ENCODE measurements at regions not wholly inside any gene's neighbourhood (a gene's known extent, or its start where the extent isn't known, plus 50 kb on each side); places are given as distances from the start of the nearest gene placed in this dataset.

DNA sequence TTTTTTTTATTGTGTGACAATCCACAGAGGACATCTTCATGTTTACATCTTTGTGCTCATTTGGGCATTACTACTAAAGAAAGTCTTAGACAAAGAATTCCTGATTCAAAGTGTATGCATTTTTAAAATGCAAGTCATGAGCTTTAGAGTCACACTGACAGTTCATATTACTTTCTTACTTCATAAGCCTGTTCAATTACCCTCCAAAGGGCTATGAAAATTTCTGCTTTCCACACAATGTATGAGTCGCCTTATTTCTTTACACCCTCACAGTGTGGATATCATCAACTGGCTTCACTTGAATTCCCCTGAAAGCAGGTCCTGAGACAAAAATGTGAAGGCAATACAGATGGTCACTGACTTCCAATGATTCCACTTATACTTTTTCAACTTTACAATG lies 280.4 kb upstream of the PTGER4 start:
- Histone ChIP-seq H3K27me3 (no peaks in the 10 kb centered on the region), H3K4me3 (no peak overlapping the region), H3K4me1 (no peaks in the 10 kb centered on the region), H3K36me3 (no peaks in the 10 kb centered on the region), H3K9me3 (no peaks in the 10 kb centered on the region), H3K27ac (no peak overlapping the region)
- in situ Hi-C loops (cut with MboI; ENCODE audit: low pct_ligation_motif_present in 1 of 4, low pct_unique_long_range_greater_than_20kb in 1 of 4, low sequenced_read_pairs in 3 of 4), result loop anchor here in 1 of 4 donors (25.0 kb wide), 1 partner anchor 288 kb away; the partner anchor contains the start of gene PTGER4
- intact Hi-C loops (cut with DNase I; ENCODE audit: low total_unique reads), result no loop called here
- WGBS, 2 donors (ENCODE audit: low coverage in 1 of 2), result 78 to 88% methylated on average over 1 of the region's 1 CpG
- no peak for DNase-seq
- TF ChIP-seq, protein P1, sequence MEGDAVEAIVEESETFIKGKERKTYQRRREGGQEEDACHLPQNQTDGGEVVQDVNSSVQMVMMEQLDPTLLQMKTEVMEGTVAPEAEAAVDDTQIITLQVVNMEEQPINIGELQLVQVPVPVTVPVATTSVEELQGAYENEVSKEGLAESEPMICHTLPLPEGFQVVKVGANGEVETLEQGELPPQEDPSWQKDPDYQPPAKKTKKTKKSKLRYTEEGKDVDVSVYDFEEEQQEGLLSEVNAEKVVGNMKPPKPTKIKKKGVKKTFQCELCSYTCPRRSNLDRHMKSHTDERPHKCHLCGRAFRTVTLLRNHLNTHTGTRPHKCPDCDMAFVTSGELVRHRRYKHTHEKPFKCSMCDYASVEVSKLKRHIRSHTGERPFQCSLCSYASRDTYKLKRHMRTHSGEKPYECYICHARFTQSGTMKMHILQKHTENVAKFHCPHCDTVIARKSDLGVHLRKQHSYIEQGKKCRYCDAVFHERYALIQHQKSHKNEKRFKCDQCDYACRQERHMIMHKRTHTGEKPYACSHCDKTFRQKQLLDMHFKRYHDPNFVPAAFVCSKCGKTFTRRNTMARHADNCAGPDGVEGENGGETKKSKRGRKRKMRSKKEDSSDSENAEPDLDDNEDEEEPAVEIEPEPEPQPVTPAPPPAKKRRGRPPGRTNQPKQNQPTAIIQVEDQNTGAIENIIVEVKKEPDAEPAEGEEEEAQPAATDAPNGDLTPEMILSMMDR (IDR thresholded peaks at IDR 0.05), result no peak
- TF ChIP-seq POLR2AphosphoS5 (IDR thresholded peaks at IDR 0.05) (no peak), EP300 (IDR thresholded peaks at IDR 0.05; ENCODE audit: low read depth) (no peak), POLR2A (IDR thresholded peaks at IDR 0.05) (no peak)

DNA sequence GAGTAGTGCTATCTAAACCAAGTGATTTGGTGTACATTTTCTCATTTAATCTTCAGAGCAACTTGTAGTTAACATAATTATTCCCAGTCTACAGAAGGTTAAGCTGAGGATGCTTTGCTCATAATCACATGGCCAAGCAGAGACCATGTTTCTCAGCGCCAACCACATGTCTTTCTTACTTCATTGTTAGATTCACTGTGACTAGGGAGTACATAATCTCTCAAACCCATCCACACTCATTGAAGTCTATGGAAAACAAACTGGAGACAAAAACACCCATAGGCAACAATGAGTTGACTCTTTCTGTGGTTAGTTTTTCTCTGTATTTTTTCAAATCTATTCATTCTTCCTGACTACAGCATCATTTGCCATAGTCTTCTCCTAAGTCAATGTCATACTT lies 281.7 kb upstream of the PTGER4 start:
- H3K36me3 ChIP-seq, result no peaks in the 10 kb centered on the region
- H3K4me1 ChIP-seq, result no peaks in the 10 kb centered on the region
- H3K9me3 ChIP-seq, result no peaks in the 10 kb centered on the region
- no peaks in the 10 kb centered on the region for H3K27me3 ChIP-seq
- intact Hi-C loops (cut with DNase I; ENCODE audit: low total_unique reads) (no loop called here), in situ Hi-C loops (cut with MboI; ENCODE audit: low pct_ligation_motif_present in 1 of 4, low pct_unique_long_range_greater_than_20kb in 1 of 4, low sequenced_read_pairs in 3 of 4) (loop anchor here in 1 of 4 donors (25.0 kb wide), 1 partner anchor 289 kb away; the partner anchor contains the start of gene PTGER4)
- WGBS, 2 donors (ENCODE audit: low coverage in 1 of 2), result 86 to 92% methylated on average over 1 of the region's 1 CpG
- DNase-seq, result no peak
- TF ChIP-seq, protein P1 (IDR thresholded peaks at IDR 0.05), result no peak
- TF ChIP-seq EP300 (IDR thresholded peaks at IDR 0.05; ENCODE audit: low read depth), result no peak
- TF ChIP-seq POLR2A (IDR thresholded peaks at IDR 0.05), result no peak
- TF ChIP-seq POLR2AphosphoS5 (IDR thresholded peaks at IDR 0.05), result no peak
- H3K27ac ChIP-seq, result no peak overlapping the region
- no peak overlapping the region for H3K4me3 ChIP-seq

DNA sequence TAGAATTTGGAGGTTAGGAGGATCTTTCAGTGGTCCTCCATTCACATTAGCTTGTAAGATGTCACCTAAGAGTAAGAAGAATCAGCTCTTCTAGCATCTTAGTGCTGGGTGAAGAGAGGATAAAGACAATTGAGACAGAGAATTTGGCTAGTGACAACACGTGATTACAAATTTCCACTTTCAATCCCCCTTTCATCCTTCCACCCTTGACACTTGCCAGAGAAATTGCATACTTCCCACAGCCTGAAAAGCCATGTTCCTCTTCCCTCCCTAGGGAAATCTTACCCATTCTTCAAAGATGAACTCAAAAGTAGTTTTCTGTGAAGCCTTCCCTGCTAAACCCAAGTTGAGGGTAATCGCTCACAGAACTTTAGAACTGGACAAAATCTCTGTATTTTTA lies 282.6 kb upstream of the PTGER4 start:
- Histone ChIP-seq H3K4me3 (no peak overlapping the region), H3K36me3 (no peaks in the 10 kb centered on the region), H3K27ac (no peak overlapping the region), H3K27me3 (no peaks in the 10 kb centered on the region), H3K4me1 (peaks cover 0 to under 1% (median 0%) of the 10 kb centered on the region in 4 donors), H3K9me3 (no peaks in the 10 kb centered on the region)
- 65 to 100% methylated on average over 2 of the region's 2 CpGs for WGBS, 2 donors (ENCODE audit: low coverage in 1 of 2)
- TF ChIP-seq POLR2A (IDR thresholded peaks at IDR 0.05) (no peak), POLR2AphosphoS5 (IDR thresholded peaks at IDR 0.05) (no peak), EP300 (IDR thresholded peaks at IDR 0.05; ENCODE audit: low read depth) (no peak)
- TF ChIP-seq, protein P1 (IDR thresholded peaks at IDR 0.05), result no peak
- in situ Hi-C loops (cut with MboI; ENCODE audit: low pct_ligation_motif_present in 1 of 4, low pct_unique_long_range_greater_than_20kb in 1 of 4, low sequenced_read_pairs in 3 of 4) (loop anchor here in 1 of 4 donors (25.0 kb wide), 1 partner anchor 290 kb away; the partner anchor contains the start of gene PTGER4), intact Hi-C loops (cut with DNase I; ENCODE audit: low total_unique reads) (no loop called here)
- DNase-seq, result no peak

DNA sequence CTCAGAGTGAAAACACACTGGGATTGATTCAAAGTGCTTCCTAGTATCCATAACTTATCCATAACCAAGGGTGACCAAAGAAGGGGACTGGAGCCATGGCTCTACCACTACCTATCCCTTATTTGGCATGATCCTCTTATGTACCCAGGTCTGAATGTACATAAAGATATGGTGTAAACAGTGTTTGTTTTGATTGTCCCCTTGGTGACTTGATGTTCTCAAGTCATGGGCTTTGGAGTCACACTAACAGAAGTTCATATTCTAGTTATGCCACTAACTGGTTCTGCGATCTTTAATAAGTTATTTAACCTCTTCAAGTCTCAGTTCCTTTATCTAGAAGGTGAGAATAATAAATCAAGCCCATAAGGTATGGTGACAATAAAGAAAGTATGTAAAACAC lies 283.4 kb upstream of the PTGER4 start:
- Histone ChIP-seq H3K4me3 (no peak overlapping the region), H3K27ac (no peak overlapping the region), H3K9me3 (no peaks in the 10 kb centered on the region), H3K36me3 (no peaks in the 10 kb centered on the region), H3K4me1 (peaks cover 0 to 7% (median 0%) of the 10 kb centered on the region in 4 donors), H3K27me3 (no peaks in the 10 kb centered on the region)
- WGBS, 2 donors (ENCODE audit: low coverage in 1 of 2), result 92 to 97% methylated on average over 1 of the region's 1 CpG
- DNase-seq, result no peak
- in situ Hi-C loops (cut with MboI; ENCODE audit: low pct_ligation_motif_present in 1 of 4, low pct_unique_long_range_greater_than_20kb in 1 of 4, low sequenced_read_pairs in 3 of 4) (loop anchor here in 1 of 4 donors (25.0 kb wide), 1 partner anchor 291 kb away; the partner anchor contains the start of gene PTGER4), intact Hi-C loops (cut with DNase I; ENCODE audit: low total_unique reads) (no loop called here)
- TF ChIP-seq POLR2A (IDR thresholded peaks at IDR 0.05), result no peak
- no peak for TF ChIP-seq POLR2AphosphoS5 (IDR thresholded peaks at IDR 0.05)
- TF ChIP-seq, protein P1 (IDR thresholded peaks at IDR 0.05), result no peak
- no peak for TF ChIP-seq EP300 (IDR thresholded peaks at IDR 0.05; ENCODE audit: low read depth)

Data from transverse colon (tissue), 4 donors.